HepG2 (cell line): ENCODE measurements at regions not wholly inside any gene's neighbourhood (a gene's known extent, or its start where the extent isn't known, plus 50 kb on each side); places are given as distances from the start of the nearest gene placed in this dataset.

Experiments used
- ATAC-seq: fragments of 200-7000 bp; cut with Tn5 transposase; 3 replicates; pipeline ENCODE4 v1.9.1; 2020; ENCODE audit warnings: mild to moderate bottlenecking, moderate library complexity
- BruUV-seq: library from RNA; stranded (reverse); fragments of 400-500 nt; replicated peaks from 2 replicates; lab custom pipeline; 2021; lab: Mats Ljungman, UMichigan
- CTCF ChIA-PET: fragments of 300-600 bp; formaldehyde crosslinking; extraction: SDS; loops from one replicate; lab custom pipeline; 2021; ENCODE audit warnings: low total read pairs, inconsistent platforms, low intra/inter-chr PET ratio; lab: Yijun Ruan, JAX
- POLR2A ChIA-PET: fragments of 350-600 bp; sonication (Branson Sonifier 250); formaldehyde crosslinking; loops from one replicate; lab custom pipeline; 2020; ENCODE audit warnings: antibody characterized with exemption, inconsistent platforms; lab: Yijun Ruan, JAX
- DNase-seq: peaks from one replicate; pipeline ENCODE4 v3.0.0-alpha.2; 2015; ENCODE audit warnings: low spot score
- FAIRE-seq: peaks from 3 replicates; lab custom pipeline; 2011; peaks lifted over from hg19 to GRCh38; lab: Jason Lieb, UNC
- H2AFZ ChIP-seq: one replicate; pipeline ENCODE4 v1.6.1; 2011; ENCODE audit warnings: low read length, inconsistent platforms
- H3K27ac ChIP-seq: fragments of 300-600 bp; 3 replicates; pipeline ENCODE4 v1.8.0; 2011; ENCODE audit warnings: mixed run types, mild to moderate bottlenecking, mixed read lengths, low read length, inconsistent platforms; ENCODE audit not compliant: insufficient read depth; ENCODE audit errors: extremely low read length
- H3K27me3 ChIP-seq, 2 experiments: fragments of 200-600 bp in 1 of 2; 2 replicates in 1 of 2; 3 replicates in 1 of 2; pipeline versions ENCODE4 v1.6.0 to v1.8.0; 2011; ENCODE audit warnings: low read length in 2 of 2, mild to moderate bottlenecking in 2 of 2, moderate library complexity in 2 of 2, inconsistent platforms in 1 of 2; ENCODE audit not compliant: insufficient read depth in 2 of 2, control insufficient read depth in 1 of 2
- H3K36me3 ChIP-seq, 2 experiments: fragments of 200-600 bp in 1 of 2; replicated peaks in 1 of 2; 2 replicates in 1 of 2; 3 replicates in 1 of 2; pipeline versions ENCODE4 v1.5.1 to v1.8.0; 2011; ENCODE audit warnings: low read length in 2 of 2, inconsistent platforms in 1 of 2; ENCODE audit not compliant: insufficient read depth in 2 of 2, control insufficient read depth in 1 of 2
- H3K4me1 ChIP-seq: 2 replicates; pipeline ENCODE4 v1.5.1; 2012; ENCODE audit warnings: low read length, inconsistent platforms; ENCODE audit not compliant: insufficient read depth
- H3K4me2 ChIP-seq: 2 replicates; pipeline ENCODE4 v1.6.0; 2011; ENCODE audit warnings: low read depth, low read length, inconsistent platforms
- H3K4me3 ChIP-seq, 3 experiments: fragments of 200-600 bp in 1 of 3; sonication (generic), shearing (Covaris generic) in 1 of 3; replicated peaks in 1 of 3; 2 replicates each; pipeline ENCODE4 v1.5.1; 2011 to 2016; ENCODE audit warnings: low read length in 3 of 3, inconsistent platforms in 2 of 3, low read depth in 2 of 3, mild to moderate bottlenecking in 2 of 3, control low read depth in 1 of 3, mixed read lengths in 1 of 3; ENCODE audit not compliant: insufficient read depth in 1 of 3
- H3K79me2 ChIP-seq: one replicate; pipeline ENCODE4 v1.6.1; 2011; ENCODE audit warnings: low read length, inconsistent platforms; ENCODE audit not compliant: insufficient read depth
- H3K9ac ChIP-seq: 2 replicates; pipeline ENCODE4 v1.6.0; 2011; ENCODE audit warnings: mild to moderate bottlenecking, low read depth, low read length, inconsistent platforms; ENCODE audit not compliant: insufficient read depth
- H3K9me3 ChIP-seq: 2 replicates; pipeline ENCODE4 v1.5.1; 2012; ENCODE audit warnings: mild to moderate bottlenecking, low read length
- H4K20me1 ChIP-seq: 2 replicates; pipeline ENCODE4 v1.6.0; 2011; ENCODE audit warnings: inconsistent platforms, mild to moderate bottlenecking, low read length, moderate library complexity; ENCODE audit not compliant: insufficient read depth
- ATF7 ChIP-seq, 2 experiments: fragments of 450-650 bp in 1 of 2; sonication (generic) in 1 of 2; formaldehyde crosslinking in 1 of 2; IDR thresholded peaks; 2 replicates each; pipeline versions ENCODE4 v1.4.0 to v1.6.1; 2016 to 2020; ENCODE audit warnings: antibody characterized with exemption in 1 of 2, mild to moderate bottlenecking in 1 of 2, missing genetic modification reagents in 1 of 2
- CBFB ChIP-seq: sonication (generic); formaldehyde crosslinking; IDR thresholded peaks from 2 replicates; pipeline ENCODE4 v1.4.0; 2020; ENCODE audit warnings: missing genetic modification reagents
- ETV6 ChIP-seq: sonication (generic); formaldehyde crosslinking; conservative IDR thresholded peaks from 2 replicates; pipeline ENCODE4 v1.4.0; 2020; ENCODE audit warnings: missing genetic modification reagents
- GTF2F1 ChIP-seq: fragments of 150-350 bp; IDR thresholded peaks from 2 replicates; pipeline ENCODE4 v1.6.1; 2014; ENCODE audit warnings: low read length
- HCFC1 ChIP-seq: fragments of 150-350 bp; IDR thresholded peaks from 2 replicates; pipeline ENCODE4 v1.6.1; 2014; ENCODE audit warnings: low read depth, low read length
- POLR2AphosphoS2 ChIP-seq: IDR thresholded peaks from 2 replicates; pipeline ENCODE4 v1.6.1; 2011; ENCODE audit warnings: low read depth, low read length, improper control_type of control experiment
- WGBS: methylation state at CpG from one replicate; pipeline ENCODE4 v1.1.6; 2017; ENCODE audit warnings: low lambda C conversion rate; 5-methylcytosine and 5-hydroxymethylcytosine counted together
- in situ Hi-C: cut with HindIII; loops from 2 replicates; pipeline ENCODE4 v1.10.0; 2017; ENCODE audit warnings: low pct_unique_long_range_greater_than_20kb; ENCODE audit not compliant: extremely low pct_ligation_motif_present
- intact Hi-C: fragments of 100-400 bp; cut with micrococcal nuclease; formaldehyde crosslinking; loops from one replicate; pipeline ENCODE4 v1.10.0; 2022; ENCODE audit not compliant: unreplicated experiment
- TF ChIP-seq, protein P1 (sequence below): sonication (generic); formaldehyde crosslinking; IDR thresholded peaks from 2 replicates; pipeline ENCODE4 v1.5.1; 2020; ENCODE audit warnings: mild to moderate bottlenecking, missing genetic modification reagents

DNA sequence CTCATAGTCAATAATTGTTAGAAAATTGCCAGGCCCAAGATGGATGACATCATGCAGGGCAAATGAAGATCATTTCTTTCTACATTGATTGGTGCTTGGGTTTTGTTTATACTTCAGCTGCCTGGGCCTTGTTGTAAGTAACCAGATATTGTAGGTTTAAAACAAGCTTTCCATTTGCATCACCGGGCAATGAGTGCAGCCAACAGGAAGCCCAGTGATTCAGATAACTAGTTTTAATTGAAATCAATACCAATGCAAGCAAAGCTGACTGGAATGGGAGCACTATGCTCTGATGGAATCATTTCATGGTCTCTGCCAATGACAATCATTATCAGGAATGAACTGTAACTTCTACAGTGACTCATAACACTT is 279.3 kb downstream of the DUSP6 start:
- CTCF ChIA-PET: no interaction called here
- Histone ChIP-seq H3K4me1 (no peaks in the 10 kb centered on the region), H3K4me2 (no peak overlapping the region), H3K27ac (no peak overlapping the region), H3K4me3 (no peak overlapping the region), H2AFZ (no peak overlapping the region), H3K27me3 (no peaks in the 10 kb centered on the region), H3K9me3 (no peaks in the 10 kb centered on the region), H3K9ac (no peak overlapping the region), H3K36me3 (no peaks in the 10 kb centered on the region), H4K20me1 (no peaks in the 10 kb centered on the region), H3K79me2 (no peaks in the 10 kb centered on the region)
- no TSS peak for BruUV-seq
- TF ChIP-seq, protein P1, sequence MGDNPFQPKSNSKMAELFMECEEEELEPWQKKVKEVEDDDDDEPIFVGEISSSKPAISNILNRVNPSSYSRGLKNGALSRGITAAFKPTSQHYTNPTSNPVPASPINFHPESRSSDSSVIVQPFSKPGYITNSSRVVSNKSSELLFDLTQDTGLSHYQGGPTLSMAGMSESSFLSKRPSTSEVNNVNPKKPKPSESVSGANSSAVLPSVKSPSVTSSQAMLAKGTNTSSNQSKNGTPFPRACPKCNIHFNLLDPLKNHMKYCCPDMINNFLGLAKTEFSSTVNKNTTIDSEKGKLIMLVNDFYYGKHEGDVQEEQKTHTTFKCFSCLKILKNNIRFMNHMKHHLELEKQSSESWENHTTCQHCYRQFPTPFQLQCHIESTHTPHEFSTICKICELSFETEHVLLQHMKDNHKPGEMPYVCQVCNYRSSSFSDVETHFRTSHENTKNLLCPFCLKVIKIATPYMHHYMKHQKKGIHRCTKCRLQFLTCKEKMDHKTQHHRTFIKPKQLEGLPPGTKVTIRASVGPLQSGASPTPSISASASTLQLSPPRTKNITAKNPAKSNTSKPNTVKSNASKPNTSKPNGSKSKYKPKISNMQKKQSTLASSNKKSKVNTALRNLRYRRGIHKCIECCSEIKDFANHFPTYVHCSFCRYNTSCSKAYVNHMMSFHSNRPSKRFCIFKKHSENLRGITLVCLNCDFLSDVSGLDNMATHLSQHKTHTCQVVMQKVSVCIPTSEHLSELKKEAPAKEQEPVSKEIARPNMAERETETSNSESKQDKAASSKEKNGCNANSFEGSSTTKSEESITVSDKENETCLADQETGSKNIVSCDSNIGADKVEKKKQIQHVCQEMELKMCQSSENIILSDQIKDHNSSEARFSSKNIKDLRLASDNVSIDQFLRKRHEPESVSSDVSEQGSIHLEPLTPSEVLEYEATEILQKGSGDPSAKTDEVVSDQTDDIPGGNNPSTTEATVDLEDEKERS (CRISPR knock-in tag): no peak
- TF ChIP-seq ATF7 (IDR thresholded peaks at IDR 0.05) (peak; percentile 73), ATF7 (CRISPR knock-in tag; IDR thresholded peaks at IDR 0.05) (no peak)
- WGBS: 50% methylated on average over 1 of the region's 1 CpG
- DNase-seq: no peak
- POLR2A ChIA-PET: no interaction called here
- intact Hi-C loops (no loop called here), in situ Hi-C loops (loop anchor here (25.0 kb wide), 1 partner anchor 264 kb away; no protein-coding TSS in a partner anchor)
- no peak for ATAC-seq
- FAIRE-seq: no peak

DNA sequence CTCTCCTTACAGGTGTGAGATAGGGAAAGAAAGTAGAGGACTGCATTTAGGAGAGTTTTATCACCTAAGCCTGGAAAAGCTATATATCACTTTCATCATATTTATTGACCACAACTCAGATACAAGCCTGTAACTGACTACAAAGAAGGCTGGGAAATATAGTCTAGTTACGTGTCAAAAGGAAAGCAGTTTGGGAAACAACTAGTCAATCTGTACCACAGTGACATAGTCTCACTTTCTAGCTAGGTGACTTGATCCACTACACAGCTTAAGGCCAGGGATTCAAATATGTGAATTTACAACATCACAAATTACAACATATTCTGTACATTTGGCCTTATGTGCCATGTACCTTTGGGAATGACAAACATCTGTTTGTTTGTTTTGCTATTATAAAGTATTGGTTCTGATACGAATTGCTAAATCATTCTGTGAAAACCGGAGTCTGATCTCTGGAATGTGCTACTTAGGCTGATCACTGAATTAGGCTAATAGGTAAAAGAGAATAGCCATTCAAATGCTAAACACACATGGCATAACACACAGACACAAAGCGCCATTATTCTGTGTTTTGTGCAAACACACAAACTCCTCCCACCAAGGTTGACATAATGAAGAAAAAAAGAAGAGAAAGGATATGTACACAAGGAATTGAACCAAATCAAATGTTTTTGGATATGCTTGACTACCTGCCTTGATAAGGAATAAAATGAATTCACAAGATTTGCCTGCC is 279.8 kb downstream of the DUSP6 start:
- Histone ChIP-seq H3K27ac (no peak overlapping the region), H3K27me3 (no peaks in the 10 kb centered on the region), H3K79me2 (no peaks in the 10 kb centered on the region), H3K4me1 (no peaks in the 10 kb centered on the region), H4K20me1 (no peaks in the 10 kb centered on the region), H3K4me2 (no peak overlapping the region), H3K9me3 (no peaks in the 10 kb centered on the region), H3K9ac (no peak overlapping the region), H3K36me3 (no peaks in the 10 kb centered on the region), H3K4me3 (no peak overlapping the region), H2AFZ (no peak overlapping the region)
- TF ChIP-seq CBFB (CRISPR knock-in tag) (no peak), ETV6 (CRISPR knock-in tag) (no peak), GTF2F1 (no peak), POLR2AphosphoS2 (no peak), HCFC1 (no peak)
- no TSS peak for BruUV-seq
- no peak for ATAC-seq
- DNase-seq: no peak
- 13% methylated on average over 4 of the region's 4 CpGs for WGBS
- no peak for FAIRE-seq
- in situ Hi-C loops (loop anchor here (25.0 kb wide), 1 partner anchor 265 kb away; no protein-coding TSS in a partner anchor), intact Hi-C loops (no loop called here)
- POLR2A ChIA-PET: no interaction called here
- CTCF ChIA-PET: no interaction called here
